UCSD-AML1 (cell line): ENCODE measurements at regions not wholly inside any gene's neighbourhood (a gene's known extent, or its start where the extent isn't known, plus 50 kb on each side); places are given as distances from the start of the nearest gene placed in this dataset.
"Not testable (repeated sequence)": the region's sequence is repeated elsewhere in the genome, so short reads cannot be mapped to it uniquely, and the experiment has no call there.

Experiments
- DNase-seq: peaks from one replicate; lab custom pipeline; 2025; ENCODE audit not compliant: unreplicated experiment; lab: John Stamatoyannopoulos, UW

GRCh38 chr5:117027384-117027783 is 452.8 kb upstream of the SEMA6A start:
- no peak for DNase-seq

- DNase-seq, result no peak
These were observed 446.4 kb upstream of the SEMA6A start for GRCh38 chr5:117020999-117021398.

- DNase-seq, result no peak
These were observed 438.8 kb upstream of the SEMA6A start for GRCh38 chr5:117013280-117013877.

GRCh38 chr5:117010574-117010973 is 436.0 kb upstream of the SEMA6A start:
- DNase-seq, result no peak

GRCh38 chr5:116998024-116998423 is 423.4 kb upstream of the SEMA6A start:
- no peak for DNase-seq

GRCh38 chr5:116992681-116993080 is 418.1 kb upstream of the SEMA6A start:
- DNase-seq, result no peak

GRCh38 chr5:116989995-116990394 is 415.4 kb upstream of the SEMA6A start:
- no peak for DNase-seq

- DNase-seq, result no peak
These were observed 407.4 kb upstream of the SEMA6A start for GRCh38 chr5:116982035-116982434.

GRCh38 chr5:116980581-116980980 is 406.0 kb upstream of the SEMA6A start:
- DNase-seq, result no peak

- DNase-seq, result no peak
These were observed 402.1 kb upstream of the SEMA6A start for GRCh38 chr5:116976767-116977166.

- DNase-seq, result no peak
These were observed 396.5 kb upstream of the SEMA6A start for GRCh38 chr5:116971131-116971530.

- DNase-seq, result no peak
These were observed 395.7 kb upstream of the SEMA6A start for GRCh38 chr5:116970318-116970717.

- DNase-seq, result no peak
These were observed 389.8 kb upstream of the SEMA6A start for GRCh38 chr5:116964438-116964837.

GRCh38 chr5:116961021-116961420 is 386.4 kb upstream of the SEMA6A start:
- DNase-seq, result no peak

- no peak for DNase-seq
These were observed 385.2 kb upstream of the SEMA6A start for GRCh38 chr5:116959843-116960242.

- DNase-seq, result no peak
These were observed 378.8 kb upstream of the SEMA6A start for GRCh38 chr5:116953251-116953930.

GRCh38 chr5:116951219-116951618 is 376.6 kb upstream of the SEMA6A start:
- DNase-seq, result no peak

GRCh38 chr5:116947691-116948528 is 373.3 kb upstream of the SEMA6A start:
- DNase-seq, result peak; percentile 73

GRCh38 chr5:116945613-116946382 is 371.2 kb upstream of the SEMA6A start:
- not testable (repeated sequence) for DNase-seq

- DNase-seq, result no peak
These were observed 369.6 kb upstream of the SEMA6A start for GRCh38 chr5:116944183-116944582.

GRCh38 chr5:116942622-116943021 is 368.0 kb upstream of the SEMA6A start:
- no peak for DNase-seq
